ENCODE measurements at regions not wholly inside any gene's neighbourhood (a gene's known extent, or its start where the extent isn't known, plus 50 kb on each side); places are given as distances from the start of the nearest gene placed in this dataset.

- H3K9ac ChIP-seq (ENCODE audit: insufficient read depth in 1 of 2, low read depth in 2 of 2, low read length in 2 of 2), result no peak overlapping the region
- ChIA-PET CTCF (ENCODE audit: low intra/inter-chr PET ratio) (no interaction called here), POLR2A (no interaction called here)
- H3K27ac ChIP-seq (ENCODE audit: extremely low read depth, low read depth, low read length), result no peak overlapping the region
- H2AFZ ChIP-seq (ENCODE audit: low read depth, low read length), result no peak overlapping the region
- no peak overlapping the region for H3K4me3 ChIP-seq
- H3K4me2 ChIP-seq (ENCODE audit: insufficient read depth, low read length), result no peak overlapping the region
- in situ Hi-C loops (cut with MboI), result no loop called here
- FAIRE-seq, result no peak
- no peaks in the 10 kb centered on the region for H3K36me3 ChIP-seq (ENCODE audit: control insufficient read depth, insufficient read depth, low read length)
- BruUV-seq (replicated peaks), result no TSS peak
- H3K79me2 ChIP-seq (ENCODE audit: control insufficient read depth, insufficient read depth, low read length), result no peaks in the 10 kb centered on the region
- no peaks in the 10 kb centered on the region for H3K9me3 ChIP-seq (replicated peaks; ENCODE audit: control insufficient read depth, insufficient read depth, low read depth, low read length)
- no peaks in the 10 kb centered on the region for H4K20me1 ChIP-seq (replicated peaks; ENCODE audit: control insufficient read depth, insufficient read depth, low read length)
- WGBS (ENCODE audit: insufficient coverage, low coverage, missing lambda C conversion rate), result 1% methylated on average over 4 of the region's 4 CpGs
- peak; percentile 32 to 53 for TF ChIP-seq NRF1 (conservative IDR thresholded peaks at IDR 0.05 in 1 of 2, IDR thresholded peaks at IDR 0.05 in 1 of 2)
- TF ChIP-seq CTCF (IDR thresholded peaks at IDR 0.05 in 2 of 3, conservative IDR thresholded peaks at IDR 0.05 in 1 of 3; ENCODE audit: insufficient read depth in 2 of 3, low read depth in 1 of 3, low read length in 3 of 3), result no peak
- no peak for TF ChIP-seq CHD2 (IDR thresholded peaks at IDR 0.05; ENCODE audit: low read depth, low read length)
- no peak for TF ChIP-seq HOXB6 (CRISPR knock-in tag; IDR thresholded peaks at IDR 0.05; ENCODE audit: borderline replicate concordance)
- TF ChIP-seq ARID2 (IDR thresholded peaks at IDR 0.05), result no peak
- no peak for TF ChIP-seq ZBTB9 (CRISPR knock-in tag; IDR thresholded peaks at IDR 0.05)
- TF ChIP-seq CC2D1A (IDR thresholded peaks at IDR 0.05), result no peak
- H3K4me1 ChIP-seq (replicated peaks in 1 of 2; ENCODE audit: control insufficient read depth in 2 of 2, insufficient read depth in 2 of 2, low read length in 2 of 2), result no peaks in the 10 kb centered on the region
- ATAC-seq, result no peak
- no peaks in the 10 kb centered on the region for H3K9me1 ChIP-seq (ENCODE audit: control insufficient read depth, insufficient read depth, low read length)
- H3K27me3 ChIP-seq (ENCODE audit: control insufficient read depth in 2 of 2, insufficient read depth in 2 of 2, low read length in 2 of 2), result no peaks in the 10 kb centered on the region
- no peak for DNase-seq (ENCODE audit: extremely low read depth in 1 of 4, low spot score in 3 of 4)
- intact Hi-C loops (cut with micrococcal nuclease), result no loop called here
Measured at GRCh38 chr15:60214201-60214600, 183.6 kb downstream of the ANXA2 start.

Data from K562 (cell line).